Hematopoietic multipotent progenitor cell treated with erythropoietin and hydrocortisone succinate and interleukin-3 and kit ligand, for 17 days (in vitro differentiated cells): ENCODE measurements at regions not wholly inside any gene's neighbourhood (a gene's known extent, or its start where the extent isn't known, plus 50 kb on each side); places are given as distances from the start of the nearest gene placed in this dataset.

ENCODE experiments used
- DNase-seq: peaks from one replicate; pipeline ENCODE4 v3.0.0-alpha.2; 2015; ENCODE audit warnings: low spot score

DNA sequence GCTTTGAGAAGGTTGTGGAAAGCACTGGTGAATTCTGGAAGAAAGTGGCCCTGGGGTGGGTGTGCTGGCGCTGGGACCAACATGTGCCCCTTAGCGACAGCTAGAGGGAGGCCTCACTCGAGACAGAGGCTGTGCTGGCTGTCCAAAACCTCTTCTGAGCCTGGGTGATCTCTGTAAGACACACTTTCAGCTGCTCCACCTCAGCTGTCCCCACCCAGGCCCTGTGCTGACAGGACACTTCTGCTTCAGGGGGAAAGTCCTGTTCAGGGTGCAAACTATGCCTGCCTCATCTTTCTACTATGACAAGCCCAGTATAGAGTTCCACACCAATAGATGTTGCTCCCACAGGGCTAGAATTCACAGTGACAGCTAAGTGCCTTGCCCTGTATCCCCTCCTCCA is 426.4 kb downstream of the MED10 start:
- DNase-seq = no peak

DNA sequence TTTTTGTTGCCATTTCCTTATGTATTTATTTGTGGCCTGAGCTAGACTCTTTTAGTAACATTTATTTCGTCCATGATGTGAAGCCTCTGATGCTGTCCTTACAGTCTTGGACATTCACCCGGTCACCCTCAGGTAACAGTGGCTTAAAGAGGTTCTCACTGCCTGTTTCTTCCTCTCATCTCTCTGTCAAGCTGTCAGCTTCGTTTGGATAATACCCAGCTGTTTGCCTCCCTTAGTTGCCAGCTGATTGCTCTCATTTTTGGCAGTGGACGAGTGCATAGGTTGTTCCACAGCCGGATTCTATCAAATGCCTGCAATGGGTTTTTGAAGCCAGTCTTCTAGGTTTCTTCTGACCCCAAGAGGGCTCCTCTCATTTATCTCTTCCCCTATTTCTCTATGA is 427.7 kb downstream of the MED10 start:
- DNase-seq = no peak

DNA sequence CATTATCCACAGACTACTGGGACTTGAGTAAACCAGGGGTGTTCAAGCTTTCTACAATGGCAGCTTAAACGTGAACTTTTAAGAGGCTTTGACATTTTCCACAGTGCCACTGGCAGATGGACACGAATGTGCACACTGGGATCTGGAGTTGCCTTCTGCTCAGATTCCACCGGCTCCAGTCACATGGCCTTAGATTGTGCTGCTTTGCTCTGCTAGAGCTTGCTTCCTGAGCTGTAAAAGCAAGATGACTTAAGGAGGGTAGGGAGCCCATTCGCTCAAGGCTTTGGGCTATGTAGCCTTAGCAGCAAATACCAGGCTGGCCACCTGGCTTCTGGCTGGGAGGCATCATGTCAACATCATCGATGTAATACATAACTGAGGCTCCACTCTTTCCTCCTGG is 436.9 kb downstream of the MED10 start:
- no peak for DNase-seq

DNA sequence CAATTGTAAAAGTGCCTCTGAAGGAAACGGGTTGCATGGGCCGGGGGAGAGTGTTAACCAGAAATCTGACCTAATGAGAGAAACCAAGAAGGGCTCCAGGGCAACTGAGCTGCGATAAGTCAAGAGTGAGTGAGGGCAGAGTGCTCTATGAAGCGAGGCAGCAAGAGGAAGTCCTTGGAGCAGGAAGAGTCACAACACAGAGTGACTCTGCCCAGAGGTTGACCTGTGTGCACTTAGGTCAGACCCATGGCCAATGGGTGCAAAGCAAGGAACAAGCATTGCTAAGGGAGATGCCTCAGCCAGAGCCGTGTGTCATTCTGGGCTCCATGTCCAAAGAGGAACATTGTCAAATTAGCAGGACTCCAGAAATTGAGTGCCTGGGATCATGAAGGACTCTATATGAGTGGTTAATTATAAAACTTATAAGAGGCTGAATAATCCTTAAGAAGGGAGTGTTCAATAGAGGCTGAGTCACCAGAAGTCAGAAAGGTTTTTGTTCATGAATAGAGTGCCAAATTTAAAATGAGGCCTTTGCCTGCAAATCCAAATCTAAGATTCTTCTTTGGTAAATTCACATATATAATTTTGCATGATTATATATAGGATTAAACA is 438.5 kb downstream of the MED10 start:
- no peak for DNase-seq

DNA sequence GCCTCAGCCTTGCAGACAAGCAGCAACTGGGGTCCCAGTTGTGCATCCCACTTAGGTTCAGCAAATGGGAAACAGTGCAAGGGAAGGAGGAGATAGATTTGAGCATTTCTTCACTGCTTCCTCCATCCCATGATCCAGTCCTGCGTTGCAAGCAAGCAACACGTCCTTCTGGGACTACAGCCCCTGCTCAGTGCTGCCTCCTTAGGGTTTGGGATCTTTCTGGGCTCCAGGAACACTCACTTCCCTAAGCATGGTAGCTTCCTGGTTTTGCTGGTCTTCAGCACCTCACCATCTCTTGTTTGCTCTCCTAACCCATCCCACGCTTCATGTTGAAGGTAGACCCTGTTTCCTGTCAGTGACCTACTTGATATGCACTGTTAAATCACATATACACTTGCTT is 444.7 kb downstream of the MED10 start:
- no peak for DNase-seq

DNA sequence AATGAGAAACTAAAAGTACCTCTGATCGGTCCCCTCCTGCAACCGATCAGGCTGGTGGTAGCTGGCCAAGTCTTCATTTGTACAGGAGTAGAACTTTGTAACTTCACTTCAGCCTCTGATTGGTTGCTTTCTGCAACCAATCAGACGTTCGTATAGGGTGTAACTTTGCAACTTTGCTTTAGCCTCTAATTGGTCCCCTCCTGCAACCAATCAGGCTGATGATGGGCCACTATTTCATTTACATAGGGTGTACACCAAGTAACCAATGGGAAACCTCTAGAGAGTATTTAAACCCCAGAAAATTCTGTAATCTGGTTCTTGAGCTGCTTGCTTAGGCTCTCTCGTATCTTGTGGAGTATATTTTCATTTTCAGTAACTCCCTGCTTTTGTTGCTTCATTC is 445.5 kb downstream of the MED10 start:
- DNase-seq = no peak

DNA sequence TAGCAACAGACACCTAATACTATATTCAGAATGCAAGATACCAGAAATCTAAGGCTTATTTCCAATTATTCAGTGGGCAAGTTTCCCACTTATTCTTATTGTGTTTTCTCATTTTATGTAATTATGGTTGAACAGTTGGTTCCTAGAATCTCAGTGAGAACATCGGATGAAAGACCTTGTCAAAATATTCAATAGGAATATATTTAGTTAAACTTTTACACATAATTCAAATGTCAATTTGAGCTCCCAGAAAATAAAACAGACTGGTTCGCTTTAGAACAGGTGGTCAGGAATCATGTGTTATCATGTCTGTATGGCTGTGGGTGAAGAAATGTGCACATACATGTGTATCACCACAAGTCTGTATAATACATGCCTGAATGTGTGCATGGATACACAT is 447.8 kb downstream of the MED10 start:
- DNase-seq = no peak

DNA sequence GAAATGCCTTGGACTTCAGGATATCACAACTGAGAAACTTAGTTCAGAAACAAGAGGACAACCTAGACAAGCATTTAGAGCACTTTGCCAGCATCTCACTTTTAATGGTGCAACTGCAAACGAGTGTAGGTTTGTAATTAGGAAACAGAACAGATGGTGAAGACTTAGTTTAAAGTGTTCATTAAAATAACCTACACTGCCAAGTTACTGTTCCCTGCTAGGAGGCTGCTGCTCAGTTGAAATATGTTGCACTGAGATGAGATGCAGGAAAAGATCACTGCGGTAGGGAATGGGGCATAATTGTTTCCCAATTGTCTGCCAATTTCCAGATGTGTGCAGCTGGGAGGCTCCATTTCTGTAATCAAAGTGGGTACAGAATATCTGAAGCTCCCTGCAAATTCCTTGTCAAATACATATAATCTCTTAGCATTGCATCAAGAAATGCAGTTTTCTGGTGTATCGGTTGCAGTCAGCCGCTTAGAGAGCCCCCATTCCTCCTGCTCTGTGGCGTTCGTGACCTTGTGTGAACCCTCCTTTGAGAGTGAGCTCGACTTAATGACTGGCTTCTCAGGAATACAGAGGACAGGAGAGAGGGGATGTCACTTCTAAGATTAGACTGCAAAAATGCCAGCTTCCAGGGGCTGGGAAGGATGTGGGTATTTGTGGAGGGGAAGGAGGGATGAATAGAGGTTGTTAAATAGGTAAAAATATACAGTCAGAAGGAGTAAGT is 448.9 kb downstream of the MED10 start:
- no peak for DNase-seq

DNA sequence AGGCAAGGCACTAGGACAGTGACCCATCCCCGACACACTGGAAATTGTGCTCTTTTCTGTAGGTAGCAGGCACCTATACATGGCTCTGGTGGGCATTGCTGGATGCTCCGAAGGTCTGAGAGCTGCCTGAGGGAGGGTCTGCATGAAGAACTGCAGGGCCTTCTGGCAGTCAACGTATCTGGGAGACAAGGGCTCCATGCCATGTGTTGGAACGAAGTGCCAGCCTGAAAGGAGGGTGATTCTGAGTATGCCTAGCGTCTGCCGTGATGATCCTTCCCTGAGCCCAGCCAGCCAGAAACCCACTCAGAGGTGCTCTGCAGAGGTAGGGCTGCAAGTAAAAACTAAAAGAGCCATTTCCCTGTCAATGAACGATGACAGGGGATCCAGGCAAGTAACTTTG is 453.2 kb downstream of the MED10 start:
- no peak for DNase-seq

DNA sequence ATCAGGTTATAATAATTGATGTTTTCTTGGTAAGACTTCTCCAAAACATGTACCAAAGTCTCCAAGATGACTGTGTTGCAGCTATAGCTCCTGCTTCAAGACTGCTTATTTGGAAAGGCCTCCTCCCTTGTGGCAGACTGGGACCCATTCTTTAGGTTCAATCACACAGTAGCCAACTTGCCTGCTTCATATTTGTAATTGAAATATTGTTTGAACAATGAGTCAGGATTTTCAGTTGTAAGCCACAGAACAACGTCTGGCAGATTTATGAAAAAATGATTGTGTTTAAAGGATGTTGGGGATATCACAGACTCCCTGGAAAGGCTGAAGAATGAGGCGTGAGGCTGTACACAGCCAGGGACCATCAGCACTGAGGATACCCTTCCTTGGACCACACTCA is 458.9 kb downstream of the MED10 start:
- no peak for DNase-seq

DNA sequence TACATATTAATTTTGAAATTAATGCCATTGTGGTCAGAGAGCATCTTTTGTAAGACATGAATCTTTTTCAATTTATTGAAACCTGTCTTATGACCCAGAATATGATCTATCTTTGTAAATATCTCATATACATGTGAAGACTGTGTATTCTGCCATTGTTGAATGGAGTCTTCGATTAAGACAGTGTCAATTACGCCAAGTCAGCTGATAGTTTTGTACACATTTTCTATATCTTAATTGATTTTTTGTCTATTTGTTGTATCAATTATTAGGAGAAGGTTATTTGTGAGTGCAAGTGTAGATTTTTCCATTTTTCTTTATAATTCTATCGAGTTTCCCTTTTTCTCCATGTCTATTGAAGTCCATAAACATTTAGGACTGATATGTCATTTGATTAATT is 471.6 kb downstream of the MED10 start:
- no peak for DNase-seq

DNA sequence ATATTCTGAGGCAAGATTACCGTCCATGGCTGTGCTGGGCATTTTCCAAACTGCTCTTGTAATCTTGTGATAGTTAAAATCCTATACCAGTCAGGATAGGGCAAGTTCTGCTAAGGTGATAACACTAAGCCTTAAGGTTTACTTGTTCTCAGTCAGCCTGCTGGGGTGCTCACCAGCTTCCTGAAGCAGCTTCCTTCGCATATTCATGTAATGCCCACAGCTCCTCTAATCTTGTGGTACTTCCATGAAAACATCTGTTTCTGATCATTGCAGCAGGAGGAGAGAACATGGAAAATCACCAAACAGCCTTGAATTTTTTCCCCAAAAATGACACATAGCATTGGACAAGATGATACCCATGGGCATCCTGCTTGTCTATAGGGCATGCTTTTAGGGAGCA is 473.2 kb downstream of the MED10 start:
- DNase-seq = no peak

DNA sequence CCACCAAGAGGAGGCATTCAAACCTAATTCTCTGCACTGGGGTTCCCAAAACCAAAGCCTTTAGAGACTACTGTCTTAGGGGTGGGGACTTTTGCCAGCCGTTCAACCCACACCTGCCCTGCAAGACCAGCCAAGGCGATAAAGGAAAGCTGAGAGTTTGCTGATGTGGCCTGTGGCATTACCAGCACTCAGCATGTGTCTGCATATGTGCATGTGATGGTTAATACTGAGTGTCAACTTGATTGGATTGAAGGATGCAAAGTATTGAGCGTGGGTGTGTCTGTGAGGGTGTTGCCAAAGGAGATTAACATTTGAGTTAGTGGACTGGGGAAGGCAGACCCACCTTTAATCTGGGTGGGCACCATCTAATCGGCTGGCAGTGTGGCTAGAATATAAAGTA is 474.2 kb downstream of the MED10 start:
- DNase-seq = no peak

DNA sequence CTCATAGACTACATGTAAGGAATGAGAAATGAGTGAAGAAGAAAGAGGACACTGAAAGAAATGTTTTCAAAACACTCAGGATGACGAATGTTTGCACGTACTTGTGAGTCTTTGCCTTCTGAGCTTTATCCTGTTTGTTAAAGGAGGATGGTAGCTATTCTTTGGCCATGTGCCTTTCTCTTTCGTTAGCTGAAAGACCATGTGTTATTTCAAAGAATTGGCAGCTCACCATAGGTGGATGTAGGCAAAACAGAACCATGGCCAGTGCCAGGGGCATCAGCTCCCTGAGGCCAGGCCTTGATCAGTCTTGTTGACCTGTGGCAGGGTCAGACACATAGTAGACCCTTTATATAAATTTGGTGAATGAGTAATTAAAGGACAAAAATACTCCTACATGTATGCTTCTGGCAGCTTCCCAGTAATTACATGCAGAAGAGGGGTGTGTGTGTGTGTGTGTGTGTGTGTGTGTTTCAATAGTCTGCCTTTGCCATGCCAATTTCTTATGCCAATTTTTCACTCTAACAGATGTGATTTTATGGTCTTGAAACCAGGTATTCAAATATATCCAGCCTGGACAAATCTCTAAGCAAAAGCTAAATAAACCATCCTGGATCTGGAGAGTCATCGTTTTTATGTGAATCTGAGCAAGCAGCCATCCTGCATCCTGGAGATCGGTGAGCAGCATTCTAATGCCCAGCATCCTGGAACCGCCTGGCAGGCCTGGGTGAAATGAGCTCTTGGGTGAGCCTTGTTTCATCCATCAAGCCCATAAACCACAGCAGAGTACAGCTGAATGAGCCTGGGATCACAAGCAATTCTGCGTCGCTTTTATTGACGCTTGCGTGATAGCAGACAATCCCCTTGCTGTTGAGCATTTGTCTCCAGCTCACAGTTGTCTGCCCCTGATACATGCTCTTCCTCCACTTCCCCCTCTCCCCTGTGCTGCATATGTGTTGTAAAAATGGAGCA is 475.4 kb downstream of the MED10 start:
- no peak for DNase-seq

DNA sequence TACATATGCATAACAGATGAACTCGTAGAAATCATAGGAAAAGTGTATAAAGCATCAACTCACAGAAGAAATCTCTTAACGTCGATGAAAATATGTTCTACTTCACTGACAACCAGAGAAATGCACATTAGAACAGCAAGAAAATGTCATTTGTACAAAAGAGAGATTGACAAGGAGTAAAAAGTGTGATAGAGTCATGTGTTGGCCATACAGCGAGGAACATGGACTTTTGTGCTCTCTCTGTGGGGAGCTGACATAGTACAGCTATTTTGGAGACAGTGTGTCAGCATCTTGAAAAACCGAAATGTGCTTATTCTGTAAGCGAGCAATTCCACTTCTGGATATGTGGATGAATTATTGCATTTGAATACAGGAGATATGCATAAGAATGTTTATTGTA is 477.9 kb downstream of the ICE1 start:
- DNase-seq = no peak

DNA sequence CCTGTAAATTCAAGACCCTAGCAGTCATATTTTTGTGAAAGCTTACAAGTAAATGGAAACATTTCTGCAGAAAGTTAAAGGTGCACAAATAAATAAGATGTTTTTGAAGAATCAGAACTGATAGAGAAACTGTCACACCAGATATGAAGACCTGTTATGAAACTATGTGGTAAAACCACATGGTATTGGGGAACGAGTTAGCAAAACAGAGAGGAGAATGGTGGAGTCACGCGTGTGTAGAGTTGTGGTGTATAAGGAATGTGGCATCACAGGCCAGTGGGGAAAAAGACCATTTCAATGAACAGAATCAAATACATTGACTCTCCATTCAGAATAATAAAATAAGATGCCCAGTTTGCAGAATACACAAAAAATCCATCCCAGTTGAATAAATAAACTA is 477.2 kb downstream of the ICE1 start:
- no peak for DNase-seq

DNA sequence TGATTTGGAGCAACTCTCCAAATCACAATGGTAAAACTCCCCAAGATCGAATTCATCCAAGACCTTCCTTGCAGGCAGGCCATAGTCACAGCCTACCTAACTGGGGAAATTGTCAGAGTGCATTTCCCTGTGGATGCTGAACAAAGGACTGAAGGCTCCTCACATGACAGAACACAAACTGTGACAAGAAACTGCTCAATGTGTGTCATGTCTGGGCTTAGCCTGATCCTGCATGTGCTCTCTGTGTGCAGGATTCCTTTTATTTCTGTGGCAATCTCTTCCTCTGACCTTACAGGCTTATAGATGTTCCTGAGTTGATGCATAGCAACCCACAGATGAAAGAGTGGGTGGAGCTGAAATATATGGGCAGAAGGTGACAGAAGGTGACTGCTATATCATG is 465.8 kb downstream of the ICE1 start:
- DNase-seq = no peak

DNA sequence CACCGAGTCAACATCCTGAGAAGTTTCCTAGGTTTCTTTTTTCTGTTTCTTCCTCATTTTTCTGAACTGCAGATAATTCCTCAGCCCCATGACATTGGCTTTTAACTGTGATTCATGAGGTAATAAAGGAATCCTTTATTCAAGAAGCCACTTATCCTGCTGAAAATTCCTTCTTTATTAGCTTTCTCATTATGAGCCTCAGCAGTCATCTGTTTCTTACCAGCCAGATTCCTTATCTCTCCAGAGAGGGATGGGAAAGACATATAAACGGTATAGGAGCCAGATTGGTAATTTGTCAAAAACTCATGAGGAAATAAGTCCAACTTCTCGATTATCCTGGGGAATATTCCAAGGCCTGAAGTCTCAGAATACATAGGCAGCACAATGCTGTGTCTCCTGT is 465.4 kb downstream of the ICE1 start:
- DNase-seq = no peak

DNA sequence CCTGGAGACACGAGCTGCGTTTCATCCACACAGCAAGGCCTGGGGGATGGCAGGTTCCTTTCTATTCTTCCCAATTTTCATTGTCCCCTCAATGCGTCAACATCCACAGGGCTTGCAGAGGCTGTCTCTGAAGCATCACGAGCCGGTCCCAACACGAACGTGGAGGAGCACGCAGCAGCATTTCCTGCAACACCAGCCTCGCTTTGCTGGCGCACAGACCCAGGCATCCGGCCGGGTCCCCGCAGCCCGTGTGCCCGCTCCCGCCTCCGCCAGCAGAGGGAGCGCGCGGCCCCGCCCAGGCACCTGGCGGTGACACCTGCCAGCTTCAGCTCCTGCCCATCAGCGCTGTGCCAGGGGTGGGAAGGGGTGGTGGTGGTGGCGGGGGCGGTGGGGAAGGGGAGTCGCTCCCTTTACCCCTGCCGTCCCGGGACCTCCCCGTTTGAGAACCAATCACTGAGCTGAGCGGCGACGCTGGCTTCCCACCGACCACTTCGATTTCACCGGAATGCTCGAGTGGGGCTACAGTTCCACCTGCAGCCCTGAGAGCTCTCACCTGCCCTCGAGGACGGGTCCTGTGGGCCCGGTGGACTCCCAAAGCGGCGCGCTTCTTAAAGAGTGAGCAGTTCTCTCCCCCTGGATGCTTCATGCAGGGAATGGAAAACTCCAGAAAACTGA is 464.5 kb downstream of the ICE1 start:
- no peak for DNase-seq

DNA sequence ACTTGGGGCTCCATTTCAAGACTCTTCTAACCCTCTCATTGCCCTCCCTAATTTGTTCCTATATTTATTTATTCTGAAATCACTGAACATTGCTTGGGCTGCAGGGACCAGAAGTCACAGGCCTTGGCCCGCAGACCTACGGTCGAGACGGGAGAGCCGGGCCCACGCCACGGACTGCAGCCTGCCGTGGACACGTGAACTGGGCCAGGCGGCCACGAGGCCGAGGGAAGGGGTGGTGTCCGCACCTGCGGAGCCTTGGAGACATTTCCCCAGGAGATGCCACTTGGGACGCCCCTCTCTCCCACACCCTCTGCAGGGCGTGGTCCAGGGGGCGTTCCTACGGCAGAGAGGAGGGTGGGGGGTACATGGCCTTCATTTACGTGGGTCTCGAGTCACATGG is 463.9 kb downstream of the ICE1 start:
- DNase-seq = no peak

DNA sequence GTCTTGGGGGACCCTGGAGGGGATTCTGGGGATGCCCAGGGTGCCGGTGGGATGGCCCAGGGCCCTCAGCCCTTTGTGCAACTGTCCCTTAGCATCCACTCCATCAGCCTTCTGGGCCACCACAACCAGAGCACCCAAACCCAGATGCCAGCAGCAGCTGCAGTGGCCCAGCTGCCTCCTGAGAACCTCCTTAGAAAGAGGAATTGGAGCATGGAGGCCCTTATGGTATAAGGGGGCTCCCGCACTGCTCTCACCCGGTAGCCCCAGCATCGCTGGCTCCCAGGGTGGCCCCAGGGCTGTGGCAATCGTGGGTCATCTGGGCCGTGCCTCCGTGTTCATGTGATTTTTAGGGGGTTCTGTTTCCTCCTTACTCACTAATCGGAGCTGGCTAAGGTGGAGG is 463.3 kb downstream of the ICE1 start:
- no peak for DNase-seq

DNA sequence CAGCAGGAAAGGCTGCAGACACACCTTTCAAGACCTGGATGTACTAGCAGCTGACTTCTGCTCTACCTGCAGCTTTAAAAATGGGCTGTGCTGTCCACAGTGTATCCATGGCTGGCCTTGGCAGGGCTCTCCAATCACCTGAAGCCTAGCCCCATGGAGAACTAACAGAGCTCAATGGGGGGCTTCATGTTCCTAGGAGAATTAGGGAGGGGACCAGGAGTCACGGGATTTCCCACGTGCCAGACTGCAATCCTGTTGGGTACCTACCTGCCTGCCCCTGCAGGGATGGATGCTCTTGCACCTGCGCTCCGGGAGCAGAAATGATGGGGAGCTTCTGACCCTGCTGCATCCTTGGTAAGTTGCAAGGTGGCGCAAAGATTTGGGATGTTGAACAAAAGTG is 462.1 kb downstream of the ICE1 start:
- DNase-seq = no peak

DNA sequence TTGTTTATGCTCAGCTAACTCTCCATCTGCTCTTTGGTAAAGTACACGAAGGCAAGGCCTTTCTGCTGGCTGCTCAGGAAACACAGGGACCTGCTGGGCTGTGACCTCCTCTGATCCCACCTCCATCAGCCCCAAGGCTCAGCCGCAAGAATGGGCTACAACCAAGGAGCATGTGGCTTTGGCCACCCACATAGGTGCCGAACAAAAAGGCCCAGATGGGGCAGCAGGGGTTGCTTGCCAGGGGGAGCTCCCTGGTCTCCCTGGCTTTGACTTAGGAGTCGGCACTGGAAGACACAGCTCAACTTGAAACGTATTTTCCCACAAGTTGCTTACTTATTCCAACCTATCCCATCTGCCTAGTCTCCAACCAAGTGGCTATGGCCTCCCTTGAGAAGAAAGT is 461.1 kb downstream of the ICE1 start:
- DNase-seq = no peak
